HG03520 (cell line): ENCODE measurements at regions not wholly inside any gene's neighbourhood (a gene's known extent, or its start where the extent isn't known, plus 50 kb on each side); places are given as distances from the start of the nearest gene placed in this dataset.

Experiments
- ATAC-seq: cut with Tn5 transposase; IDR thresholded peaks from one replicate; pipeline ENCODE4 v1.9.1; 2021; ENCODE audit warnings: mild to moderate bottlenecking, moderate library complexity; ENCODE audit not compliant: unreplicated experiment

- no peak for ATAC-seq
Measured at GRCh38 chr1:113255720-113256347, 134.5 kb upstream of the MAGI3 start.

- no peak for ATAC-seq
Measured at GRCh38 chr1:113256348-113256729, 134.0 kb upstream of the MAGI3 start.

GRCh38 chr1:113259988-113260387 is 130.3 kb upstream of the MAGI3 start:
- ATAC-seq = no peak

GRCh38 chr1:113265196-113265595 is 125.1 kb upstream of the MAGI3 start:
- no peak for ATAC-seq

GRCh38 chr1:113266788-113267187 is 123.5 kb upstream of the MAGI3 start:
- no peak for ATAC-seq

- ATAC-seq = no peak
Measured at GRCh38 chr1:113269168-113269963, 120.9 kb upstream of the MAGI3 start.

GRCh38 chr1:113271039-113271438 is 119.3 kb upstream of the MAGI3 start:
- ATAC-seq = no peak

- no peak for ATAC-seq
Measured at GRCh38 chr1:113275083-113275482, 115.2 kb upstream of the MAGI3 start.

- no peak for ATAC-seq
Measured at GRCh38 chr1:113275691-113276090, 114.6 kb upstream of the MAGI3 start.

GRCh38 chr1:113276507-113276906 is 113.8 kb upstream of the MAGI3 start:
- no peak for ATAC-seq

GRCh38 chr1:113278371-113278770 is 111.9 kb upstream of the MAGI3 start:
- ATAC-seq = no peak

- ATAC-seq = no peak
Measured at GRCh38 chr1:113278777-113279176, 111.5 kb upstream of the MAGI3 start.

- no peak for ATAC-seq
Measured at GRCh38 chr1:113279776-113280391, 110.4 kb upstream of the MAGI3 start.

GRCh38 chr1:113280581-113280980 is 109.7 kb upstream of the MAGI3 start:
- no peak for ATAC-seq

GRCh38 chr1:113281550-113281949 is 108.8 kb upstream of the MAGI3 start:
- ATAC-seq = no peak

GRCh38 chr1:113282008-113282892 is 108.1 kb upstream of the MAGI3 start:
- ATAC-seq = no peak

GRCh38 chr1:113282893-113283285 is 107.4 kb upstream of the MAGI3 start:
- no peak for ATAC-seq

GRCh38 chr1:113283914-113284313 is 106.4 kb upstream of the MAGI3 start:
- ATAC-seq = no peak

GRCh38 chr1:113286156-113286555 is 104.2 kb upstream of the MAGI3 start:
- no peak for ATAC-seq

- ATAC-seq = no peak
Measured at GRCh38 chr1:113291777-113292602, 98.3 kb upstream of the MAGI3 start.
